Mesothelial cell of epicardium (in vitro differentiated cells): ENCODE measurements at regions not wholly inside any gene's neighbourhood (a gene's known extent, or its start where the extent isn't known, plus 50 kb on each side); places are given as distances from the start of the nearest gene placed in this dataset.
A peak's percentile ranks its signal among the peaks of the same experiment; 100 is the strongest.
"Not testable (repeated sequence)": the region's sequence is repeated elsewhere in the genome, so short reads cannot be mapped to it uniquely, and the experiment has no call there.

Experiments used
- DNase-seq, 2 experiments: peaks; one replicate each; pipeline ENCODE4 v3.0.0; 2021; ENCODE audit warnings: low spot score in 2 of 2; ENCODE audit not compliant: unreplicated experiment in 2 of 2
- H3K27ac Mint-ChIP-seq: 2 replicates; pipeline ENCODE4 v1.8.0; 2021; ENCODE audit warnings: mixed read lengths
- H3K27me3 Mint-ChIP-seq: 2 replicates; pipeline ENCODE4 v1.8.0; 2021; ENCODE audit warnings: low read depth, mixed read lengths
- H3K36me3 Mint-ChIP-seq: 2 replicates; pipeline ENCODE4 v1.8.0; 2021; ENCODE audit warnings: mixed read lengths
- H3K4me1 Mint-ChIP-seq: 2 replicates; pipeline ENCODE4 v1.8.0; 2021; ENCODE audit warnings: mixed read lengths
- H3K4me3 Mint-ChIP-seq: 2 replicates; pipeline ENCODE4 v1.8.0; 2021; ENCODE audit warnings: mild to moderate bottlenecking, moderate library complexity, mixed read lengths
- H3K9me3 Mint-ChIP-seq: 2 replicates; pipeline ENCODE4 v1.8.0; 2021; ENCODE audit warnings: mixed read lengths
- CTCF ChIP-seq: fragments of 200-600 bp; sonication (generic); IDR thresholded peaks from one replicate; pipeline ENCODE4 v1.5.0; 2021; ENCODE audit warnings: antibody characterized with exemption; ENCODE audit not compliant: unreplicated experiment

- Mint-ChIP-seq H3K9me3 (peaks cover 13% of the 10 kb centered on the region), H3K27me3 (no peaks in the 10 kb centered on the region), H3K27ac (no peak overlapping the region), H3K36me3 (no peaks in the 10 kb centered on the region), H3K4me3 (no peak overlapping the region), H3K4me1 (peaks cover 7% of the 10 kb centered on the region)
- no peak for DNase-seq
- TF ChIP-seq CTCF, result no peak
These were observed 325.9 kb upstream of the SLC39A10 start for GRCh38 chr2:195331129-195331528.

- Mint-ChIP-seq H3K27me3 (no peaks in the 10 kb centered on the region), H3K4me1 (peaks cover 7% of the 10 kb centered on the region), H3K36me3 (no peaks in the 10 kb centered on the region), H3K4me3 (no peak overlapping the region), H3K9me3 (peaks cover 13% of the 10 kb centered on the region), H3K27ac (no peak overlapping the region)
- no peak for DNase-seq
- TF ChIP-seq CTCF, result no peak
These were observed 326.5 kb upstream of the SLC39A10 start for GRCh38 chr2:195330513-195330956.

- H3K4me3 Mint-ChIP-seq, H3K27ac Mint-ChIP-seq, H3K27me3 Mint-ChIP-seq, H3K9me3 Mint-ChIP-seq, H3K4me1 Mint-ChIP-seq, H3K36me3 Mint-ChIP-seq, DNase-seq: not testable (repeated sequence)
These were observed 327.2 kb upstream of the SLC39A10 start for GRCh38 chr2:195329784-195330183.

GRCh38 chr2:195326537-195326936 is 330.5 kb upstream of the SLC39A10 start:
- peaks cover 23% of the 10 kb centered on the region for H3K4me1 Mint-ChIP-seq
- no peaks in the 10 kb centered on the region for H3K36me3 Mint-ChIP-seq
- H3K27ac Mint-ChIP-seq, result no peak overlapping the region
- H3K4me3 Mint-ChIP-seq, result no peak overlapping the region
- DNase-seq, result no peak
- no peak for TF ChIP-seq CTCF
- peaks cover 12% of the 10 kb centered on the region for H3K9me3 Mint-ChIP-seq
- H3K27me3 Mint-ChIP-seq, result no peaks in the 10 kb centered on the region

GRCh38 chr2:195322324-195322723 is 334.7 kb upstream of the SLC39A10 start:
- no peaks in the 10 kb centered on the region for H3K27me3 Mint-ChIP-seq
- no peak for TF ChIP-seq CTCF
- DNase-seq, result peak; percentile 37 to 70
- H3K27ac Mint-ChIP-seq, result peak overlapping the region; percentile 54
- peaks cover 43% of the 10 kb centered on the region for H3K4me1 Mint-ChIP-seq
- peak overlapping the region; percentile 7 for H3K4me3 Mint-ChIP-seq
- no peaks in the 10 kb centered on the region for H3K36me3 Mint-ChIP-seq
- H3K9me3 Mint-ChIP-seq, result peaks cover 7% of the 10 kb centered on the region

- Mint-ChIP-seq H3K4me3 (no peak overlapping the region), H3K27me3 (no peaks in the 10 kb centered on the region), H3K4me1 (peaks cover 51% of the 10 kb centered on the region)
These were observed 336.5 kb upstream of the SLC39A10 start for GRCh38 chr2:195320413-195320973.

More at GRCh38 chr2:195320413-195320973, 336.5 kb upstream of the SLC39A10 start:
- peaks cover 7% of the 10 kb centered on the region for H3K9me3 Mint-ChIP-seq
- no peak for TF ChIP-seq CTCF
- H3K27ac Mint-ChIP-seq, result no peak overlapping the region
- no peaks in the 10 kb centered on the region for H3K36me3 Mint-ChIP-seq
- no peak for DNase-seq
